Brain microvascular endothelial cell (primary cell): ENCODE measurements at regions not wholly inside any gene's neighbourhood (a gene's known extent, or its start where the extent isn't known, plus 50 kb on each side); places are given as distances from the start of the nearest gene placed in this dataset.
"Not testable (repeated sequence)": the region's sequence is repeated elsewhere in the genome, so short reads cannot be mapped to it uniquely, and the experiment has no call there.

Experiments
- DNase-seq: peaks from one replicate; pipeline ENCODE4 v3.0.0-alpha.2; 2020
- H3K27ac ChIP-seq: fragments of 250-450 bp; sonication (Bioruptor Pico); 2 replicates; pipeline ENCODE4 v1.5.1; 2020; ENCODE audit warnings: mild to moderate bottlenecking, moderate library complexity
- H3K27me3 ChIP-seq: fragments of 250-450 bp; sonication (Bioruptor Pico); replicated peaks from 2 replicates; pipeline ENCODE4 v1.5.1; 2020; ENCODE audit warnings: mild to moderate bottlenecking
- H3K36me3 ChIP-seq: fragments of 250-450 bp; sonication (Bioruptor Pico); replicated peaks from 2 replicates; pipeline ENCODE4 v1.5.1; 2020; ENCODE audit warnings: mild to moderate bottlenecking
- H3K4me3 ChIP-seq: 2 replicates; pipeline ENCODE4 v1.5.1; 2011; ENCODE audit warnings: low read depth, mild to moderate bottlenecking, control low read depth, low read length, moderate library complexity
- in situ Hi-C: cut with HindIII; loops from 2 replicates; pipeline ENCODE4 v1.10.0; 2017; ENCODE audit warnings: low sequenced_read_pairs, low pct_ligation_motif_present
- TF ChIP-seq, protein P1 (sequence below): IDR thresholded peaks from 2 replicates; pipeline ENCODE4 v1.5.1; 2011; ENCODE audit warnings: low read depth, mild to moderate bottlenecking, moderate library complexity, low read length, control low read depth, inconsistent platforms; ENCODE audit errors: missing control alignments

DNA sequence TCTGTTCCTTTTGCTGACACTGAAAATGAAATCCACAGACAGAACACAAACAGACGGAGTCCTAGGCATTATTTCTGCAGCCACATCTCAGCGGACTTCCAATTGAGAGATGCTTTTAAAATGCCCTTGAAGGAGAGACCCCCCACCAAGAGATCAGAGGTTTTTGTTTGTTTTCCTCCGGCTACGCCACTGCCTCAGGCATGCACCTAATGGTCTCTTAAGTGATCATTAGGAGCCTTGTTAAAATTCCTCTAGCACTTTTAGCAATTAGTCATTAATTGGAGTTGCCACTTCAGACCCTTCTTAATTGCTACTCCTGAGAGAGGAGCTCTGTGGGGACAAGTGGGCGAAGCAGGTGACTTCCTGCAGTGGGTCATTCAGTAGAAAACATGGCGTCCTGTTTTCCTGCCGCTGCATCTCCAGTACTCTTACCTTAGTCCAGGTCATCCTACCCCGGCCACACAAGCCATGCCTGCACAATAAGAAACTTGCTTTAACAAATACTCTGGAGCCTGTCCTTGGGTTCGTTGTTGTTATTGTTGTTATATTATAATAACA, 257.7 kb upstream of the CHAC2 start:
- in situ Hi-C loops = no loop called here
- TF ChIP-seq, protein P1, sequence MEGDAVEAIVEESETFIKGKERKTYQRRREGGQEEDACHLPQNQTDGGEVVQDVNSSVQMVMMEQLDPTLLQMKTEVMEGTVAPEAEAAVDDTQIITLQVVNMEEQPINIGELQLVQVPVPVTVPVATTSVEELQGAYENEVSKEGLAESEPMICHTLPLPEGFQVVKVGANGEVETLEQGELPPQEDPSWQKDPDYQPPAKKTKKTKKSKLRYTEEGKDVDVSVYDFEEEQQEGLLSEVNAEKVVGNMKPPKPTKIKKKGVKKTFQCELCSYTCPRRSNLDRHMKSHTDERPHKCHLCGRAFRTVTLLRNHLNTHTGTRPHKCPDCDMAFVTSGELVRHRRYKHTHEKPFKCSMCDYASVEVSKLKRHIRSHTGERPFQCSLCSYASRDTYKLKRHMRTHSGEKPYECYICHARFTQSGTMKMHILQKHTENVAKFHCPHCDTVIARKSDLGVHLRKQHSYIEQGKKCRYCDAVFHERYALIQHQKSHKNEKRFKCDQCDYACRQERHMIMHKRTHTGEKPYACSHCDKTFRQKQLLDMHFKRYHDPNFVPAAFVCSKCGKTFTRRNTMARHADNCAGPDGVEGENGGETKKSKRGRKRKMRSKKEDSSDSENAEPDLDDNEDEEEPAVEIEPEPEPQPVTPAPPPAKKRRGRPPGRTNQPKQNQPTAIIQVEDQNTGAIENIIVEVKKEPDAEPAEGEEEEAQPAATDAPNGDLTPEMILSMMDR = no peak
- Histone ChIP-seq H3K27ac (no peak overlapping the region), H3K27me3 (no peaks in the 10 kb centered on the region), H3K4me3 (no peak overlapping the region), H3K36me3 (no peaks in the 10 kb centered on the region)
- DNase-seq = no peak

DNA sequence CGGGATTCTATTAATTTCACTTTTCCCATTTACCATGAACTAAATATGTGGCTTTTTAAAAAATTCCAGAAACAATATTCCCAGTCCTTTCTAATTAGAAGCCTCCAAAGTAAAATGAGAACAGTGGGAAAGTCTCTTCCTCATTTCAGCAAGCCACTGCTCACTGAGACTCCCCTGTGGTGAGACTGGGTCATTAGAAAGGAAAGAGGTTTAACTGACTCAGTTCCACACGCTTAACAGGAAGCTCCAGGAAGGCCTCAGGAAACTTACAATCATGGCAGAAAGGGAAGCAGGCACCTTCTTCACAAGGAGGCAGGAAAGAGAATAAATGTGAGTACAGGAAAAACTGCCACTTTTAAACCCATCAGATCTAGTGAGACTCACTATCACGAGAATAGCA, 258.9 kb upstream of the CHAC2 start:
- Histone ChIP-seq H3K27me3 (no peaks in the 10 kb centered on the region), H3K36me3 (no peaks in the 10 kb centered on the region), H3K27ac (no peak overlapping the region), H3K4me3 (no peak overlapping the region)
- DNase-seq = peak; percentile 6
- in situ Hi-C loops = no loop called here
- TF ChIP-seq, protein P1 = peak; percentile 8

DNA sequence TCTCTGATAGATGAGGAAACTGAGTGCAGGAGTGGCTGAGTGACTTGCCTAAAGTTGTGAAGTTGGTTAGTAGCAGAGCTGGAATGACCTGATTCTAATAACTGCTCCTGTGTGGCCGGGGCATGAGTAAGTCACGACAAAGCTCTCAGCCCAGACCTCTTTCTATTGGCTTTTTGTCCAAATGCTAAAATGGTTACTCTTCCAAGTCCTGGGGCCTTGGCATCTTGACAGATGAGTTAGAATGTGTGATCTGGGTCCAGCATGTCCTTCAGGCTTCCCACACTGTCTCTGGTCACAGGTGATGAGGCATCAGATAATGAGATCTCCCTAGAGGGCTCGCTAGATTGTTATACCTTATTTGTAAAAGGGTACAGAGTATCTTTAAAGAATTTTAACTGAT, 260.5 kb upstream of the CHAC2 start:
- H3K36me3 ChIP-seq, H3K27me3 ChIP-seq, in situ Hi-C loops, H3K4me3 ChIP-seq, DNase-seq, H3K27ac ChIP-seq: not testable (repeated sequence)

DNA sequence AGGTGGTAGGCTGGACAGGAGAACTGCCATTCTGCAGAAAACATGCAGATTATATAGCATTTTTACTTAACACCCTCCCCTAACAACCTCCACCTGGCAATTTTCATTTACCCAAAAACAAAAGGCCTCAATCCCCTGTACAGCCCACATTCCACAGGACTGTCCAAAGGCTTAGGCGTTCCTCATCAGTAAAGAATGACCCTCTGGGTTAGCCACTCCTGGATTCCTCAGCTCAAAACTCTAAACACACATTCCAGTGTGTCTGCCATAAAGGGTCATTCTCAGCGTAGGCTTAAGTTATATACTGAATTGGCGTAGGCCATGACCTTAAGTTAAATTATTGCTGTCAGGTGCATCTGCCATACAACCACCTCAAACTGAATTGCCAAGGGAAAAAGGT, 261.8 kb upstream of the CHAC2 start:
- no peaks in the 10 kb centered on the region for H3K36me3 ChIP-seq
- no peak overlapping the region for H3K4me3 ChIP-seq
- TF ChIP-seq, protein P1 = no peak
- H3K27ac ChIP-seq = no peak overlapping the region
- no peak for DNase-seq
- in situ Hi-C loops = no loop called here
- no peaks in the 10 kb centered on the region for H3K27me3 ChIP-seq

DNA sequence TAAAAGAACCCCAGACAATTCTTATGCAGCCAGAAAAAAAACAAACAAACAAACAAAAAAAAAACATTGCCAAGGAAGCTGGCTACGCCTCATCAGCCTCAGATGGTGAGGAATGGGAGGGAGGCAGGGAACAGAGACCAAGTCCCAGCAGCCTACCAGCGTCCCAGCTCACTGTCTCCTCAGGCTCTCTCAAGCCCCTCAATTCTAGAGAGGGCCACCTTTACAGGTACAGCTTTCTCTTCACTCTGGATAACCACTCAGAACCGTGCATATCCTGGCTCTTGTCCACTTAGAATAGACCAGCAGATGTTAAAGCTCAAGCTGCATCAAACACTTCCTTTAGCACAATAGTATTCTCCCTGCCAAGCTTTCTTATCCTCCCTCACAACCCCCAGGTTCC, 263.1 kb upstream of the CHAC2 start:
- H3K27ac ChIP-seq = no peak overlapping the region
- DNase-seq = no peak
- in situ Hi-C loops = no loop called here
- TF ChIP-seq, protein P1 = no peak
- no peaks in the 10 kb centered on the region for H3K36me3 ChIP-seq
- H3K4me3 ChIP-seq = no peak overlapping the region
- no peaks in the 10 kb centered on the region for H3K27me3 ChIP-seq

DNA sequence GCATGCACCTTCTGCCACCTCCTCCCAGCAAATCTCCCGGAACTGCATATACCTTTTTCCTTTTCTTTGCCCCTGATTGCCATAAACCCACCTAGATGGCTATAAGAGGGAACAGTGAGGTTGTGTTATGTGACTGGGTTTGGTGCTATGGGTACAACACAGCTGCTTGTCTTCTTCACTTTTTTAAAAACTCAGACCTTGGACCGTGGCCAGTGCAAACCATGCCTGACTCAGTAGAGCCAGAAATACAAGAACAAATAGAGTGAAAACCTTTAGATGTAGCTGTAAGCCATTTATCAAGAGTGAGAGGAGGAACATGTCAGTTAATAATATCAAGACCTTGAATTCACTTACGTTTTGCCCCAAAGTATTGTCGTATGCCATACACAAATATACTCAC, 267.4 kb upstream of the CHAC2 start:
- DNase-seq = no peak
- TF ChIP-seq, protein P1 = no peak
- H3K4me3 ChIP-seq = no peak overlapping the region

More for the DNA sequence above, 267.4 kb upstream of the CHAC2 start:
- H3K36me3 ChIP-seq = no peaks in the 10 kb centered on the region
- in situ Hi-C loops = no loop called here
- no peaks in the 10 kb centered on the region for H3K27me3 ChIP-seq
- H3K27ac ChIP-seq = no peak overlapping the region
